Activated CD4-positive, alpha-beta memory T cell treated with anti-CD3 and anti-CD28 coated beads for 36 hours (primary cell): ENCODE measurements at regions not wholly inside any gene's neighbourhood (a gene's known extent, or its start where the extent isn't known, plus 50 kb on each side); places are given as distances from the start of the nearest gene placed in this dataset.

ENCODE experiments used
- CTCF ChIA-PET: fragments of 350-600 bp; sonication (Branson Sonifier 250); formaldehyde crosslinking; loops from one replicate; lab custom pipeline; 2021; ENCODE audit warnings: antibody characterized with exemption, inconsistent platforms; lab: Charles Lee
- POLR2A ChIA-PET: fragments of 350-600 bp; sonication (Branson Sonifier 250); formaldehyde crosslinking; loops from one replicate; lab custom pipeline; 2021; ENCODE audit warnings: antibody characterized with exemption; lab: Charles Lee
- DNase-seq: peaks from one replicate; pipeline ENCODE4 v3.0.0-alpha.2; 2020
- H3K27ac Mint-ChIP-seq: one replicate; pipeline ENCODE4 v1.8.0; 2021; ENCODE audit warnings: mixed read lengths
- H3K27me3 Mint-ChIP-seq: one replicate; pipeline ENCODE4 v1.8.0; 2021; ENCODE audit warnings: mixed read lengths
- H3K36me3 Mint-ChIP-seq: one replicate; pipeline ENCODE4 v1.8.0; 2021; ENCODE audit warnings: mixed read lengths
- H3K4me1 Mint-ChIP-seq: one replicate; pipeline ENCODE4 v1.8.0; 2021; ENCODE audit warnings: low read depth, mixed read lengths
- H3K4me3 Mint-ChIP-seq: one replicate; pipeline ENCODE4 v1.8.0; 2021; ENCODE audit warnings: mild to moderate bottlenecking, mixed read lengths
- H3K9me3 Mint-ChIP-seq: one replicate; pipeline ENCODE4 v1.8.0; 2021; ENCODE audit warnings: mixed read lengths
- intact Hi-C: fragments of 100-400 bp; cut with micrococcal nuclease; formaldehyde crosslinking; loops from one replicate; pipeline ENCODE4 v1.15.1; 2023

- intact Hi-C loops: no loop called here
- DNase-seq: no peak
- H3K4me3 Mint-ChIP-seq: no peak overlapping the region
- no peaks in the 10 kb centered on the region for H3K4me1 Mint-ChIP-seq
- no peaks in the 10 kb centered on the region for H3K36me3 Mint-ChIP-seq
- no peak overlapping the region for H3K27ac Mint-ChIP-seq
- peaks cover 5% of the 10 kb centered on the region for H3K27me3 Mint-ChIP-seq
- ChIA-PET CTCF (interaction anchor here (1.4 kb wide), 1 partner anchor 11 kb away, joined by 4 read pairs; no protein-coding TSS in a partner anchor), POLR2A (no interaction called here)
- no peaks in the 10 kb centered on the region for H3K9me3 Mint-ChIP-seq
These were observed 97.3 kb downstream of the ACAA2 start for GRCh38 chr18:49716035-49716434.

GRCh38 chr18:49709347-49709690 lies 104.0 kb downstream of the ACAA2 start:
- intact Hi-C loops: no loop called here
- Mint-ChIP-seq H3K36me3 (no peaks in the 10 kb centered on the region), H3K4me1 (no peaks in the 10 kb centered on the region), H3K27me3 (no peaks in the 10 kb centered on the region), H3K9me3 (no peaks in the 10 kb centered on the region), H3K4me3 (no peak overlapping the region), H3K27ac (no peak overlapping the region)
- ChIA-PET CTCF (interaction anchor here (0.9 kb wide), 1 partner anchor 149 kb away, joined by 3 read pairs; no protein-coding TSS in a partner anchor), POLR2A (no interaction called here)
- DNase-seq: no peak

- Mint-ChIP-seq H3K27ac (no peak overlapping the region), H3K9me3 (no peaks in the 10 kb centered on the region), H3K4me1 (no peaks in the 10 kb centered on the region), H3K27me3 (no peaks in the 10 kb centered on the region), H3K36me3 (no peaks in the 10 kb centered on the region), H3K4me3 (no peak overlapping the region)
- POLR2A ChIA-PET: no interaction called here
- CTCF ChIA-PET: interaction anchor here (0.9 kb wide), 1 partner anchor 150 kb away, joined by 3 read pairs; no protein-coding TSS in a partner anchor
- no peak for DNase-seq
- intact Hi-C loops: no loop called here
These were observed 104.5 kb downstream of the ACAA2 start for GRCh38 chr18:49708662-49709346.

GRCh38 chr18:49707599-49707998 lies 105.7 kb downstream of the ACAA2 start:
- ChIA-PET CTCF (interaction anchor here (0.5 kb wide), 1 partner anchor 222 kb away, joined by 4 read pairs; no protein-coding TSS in a partner anchor), POLR2A (no interaction called here)
- no peak overlapping the region for H3K27ac Mint-ChIP-seq
- no peaks in the 10 kb centered on the region for H3K4me1 Mint-ChIP-seq
- DNase-seq: no peak
- no peaks in the 10 kb centered on the region for H3K9me3 Mint-ChIP-seq
- intact Hi-C loops: no loop called here
- H3K27me3 Mint-ChIP-seq: no peaks in the 10 kb centered on the region
- H3K36me3 Mint-ChIP-seq: no peaks in the 10 kb centered on the region
- no peak overlapping the region for H3K4me3 Mint-ChIP-seq

GRCh38 chr18:49704334-49704733 lies 109.0 kb downstream of the ACAA2 start:
- H3K27me3 Mint-ChIP-seq: no peaks in the 10 kb centered on the region
- no peaks in the 10 kb centered on the region for H3K36me3 Mint-ChIP-seq
- no peak for DNase-seq
- ChIA-PET POLR2A (no interaction called here), CTCF (no interaction called here)
- H3K4me1 Mint-ChIP-seq: no peaks in the 10 kb centered on the region
- intact Hi-C loops: no loop called here
- no peaks in the 10 kb centered on the region for H3K9me3 Mint-ChIP-seq
- no peak overlapping the region for H3K4me3 Mint-ChIP-seq
- no peak overlapping the region for H3K27ac Mint-ChIP-seq

- intact Hi-C loops: no loop called here
- ChIA-PET POLR2A (no interaction called here), CTCF (no interaction called here)
- no peaks in the 10 kb centered on the region for H3K36me3 Mint-ChIP-seq
- H3K27me3 Mint-ChIP-seq: no peaks in the 10 kb centered on the region
- no peak overlapping the region for H3K27ac Mint-ChIP-seq
- H3K4me1 Mint-ChIP-seq: no peaks in the 10 kb centered on the region
- DNase-seq: no peak
- H3K4me3 Mint-ChIP-seq: no peak overlapping the region
- H3K9me3 Mint-ChIP-seq: no peaks in the 10 kb centered on the region
These were observed 112.1 kb downstream of the ACAA2 start for GRCh38 chr18:49701190-49701589.

DNA sequence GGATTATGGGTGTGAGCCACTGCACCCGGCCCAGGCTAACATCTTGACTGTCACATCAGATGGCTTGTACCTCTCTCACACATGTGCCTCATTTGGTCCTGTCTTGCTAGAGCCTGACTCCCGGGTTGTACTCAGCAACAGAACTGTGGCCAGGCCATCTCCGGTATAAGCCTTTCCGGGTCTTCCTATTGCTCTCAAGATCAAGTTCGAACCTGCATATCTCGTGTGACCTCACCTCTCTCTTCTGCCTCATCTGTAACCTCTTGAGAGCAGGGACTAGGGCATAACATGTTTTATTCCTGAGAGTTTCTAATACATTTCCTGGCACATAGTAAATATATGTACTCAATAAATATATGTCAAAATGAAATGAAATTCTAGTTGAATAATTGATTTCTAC lies 114.0 kb downstream of the ACAA2 start:
- no peaks in the 10 kb centered on the region for H3K4me1 Mint-ChIP-seq
- H3K27me3 Mint-ChIP-seq: no peaks in the 10 kb centered on the region
- H3K36me3 Mint-ChIP-seq: no peaks in the 10 kb centered on the region

GRCh38 chr18:49698525-49699025 lies 114.8 kb downstream of the ACAA2 start:
- H3K36me3 Mint-ChIP-seq: no peaks in the 10 kb centered on the region
- ChIA-PET CTCF (no interaction called here), POLR2A (no interaction called here)
- no peak for DNase-seq
- no peaks in the 10 kb centered on the region for H3K27me3 Mint-ChIP-seq
- H3K27ac Mint-ChIP-seq: no peak overlapping the region
- no peak overlapping the region for H3K4me3 Mint-ChIP-seq
- H3K9me3 Mint-ChIP-seq: no peaks in the 10 kb centered on the region
- no peaks in the 10 kb centered on the region for H3K4me1 Mint-ChIP-seq
- intact Hi-C loops: no loop called here

More for the DNA sequence above, 114.0 kb downstream of the ACAA2 start:
- Mint-ChIP-seq H3K27ac (no peak overlapping the region), H3K9me3 (no peaks in the 10 kb centered on the region), H3K4me3 (no peak overlapping the region)
- CTCF ChIA-PET: no interaction called here
- no peak for DNase-seq
- POLR2A ChIA-PET: no interaction called here
- intact Hi-C loops: no loop called here

DNA sequence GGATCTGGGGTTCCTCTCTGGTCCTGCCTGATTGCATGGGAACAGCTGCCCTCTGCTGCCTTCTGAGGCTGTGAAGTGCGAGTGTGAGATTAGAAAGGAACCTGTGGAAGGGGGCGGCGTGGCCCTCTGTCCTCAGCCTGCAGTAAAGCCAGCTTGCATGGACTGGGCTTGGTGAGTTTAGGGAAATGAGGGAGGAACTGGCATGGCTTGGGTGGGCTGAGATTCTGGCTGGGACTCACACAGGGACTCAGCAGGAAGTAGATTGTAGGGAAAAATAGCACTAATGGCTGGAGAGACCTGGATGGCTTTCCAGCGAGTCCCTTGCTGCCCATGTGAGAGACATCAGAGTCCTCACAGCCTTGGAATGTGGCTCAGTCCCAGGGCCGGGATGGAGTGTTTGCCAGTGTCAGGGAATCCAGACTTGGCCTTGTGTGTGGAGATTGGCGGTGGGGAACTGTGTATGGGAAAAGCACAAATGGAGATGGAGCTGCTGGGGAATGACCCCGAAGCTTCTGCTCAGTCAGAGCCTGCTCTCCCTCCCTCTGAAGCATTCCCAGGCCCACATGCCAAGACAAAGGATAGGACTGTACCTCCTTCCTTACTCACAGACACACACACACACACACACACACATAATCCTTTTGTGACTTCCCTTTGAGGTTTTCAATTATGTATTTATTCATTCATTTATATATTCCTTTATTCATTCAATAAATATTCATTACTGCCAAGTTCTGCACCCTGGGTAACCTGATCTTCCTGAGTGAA lies 115.4 kb downstream of the ACAA2 start:
- H3K27ac Mint-ChIP-seq: no peak overlapping the region
- H3K4me1 Mint-ChIP-seq: no peaks in the 10 kb centered on the region
- ChIA-PET CTCF (no interaction called here), POLR2A (no interaction called here)
- no peaks in the 10 kb centered on the region for H3K9me3 Mint-ChIP-seq
- intact Hi-C loops: no loop called here
- DNase-seq: no peak
- no peaks in the 10 kb centered on the region for H3K27me3 Mint-ChIP-seq
- no peaks in the 10 kb centered on the region for H3K36me3 Mint-ChIP-seq
- H3K4me3 Mint-ChIP-seq: no peak overlapping the region

DNA sequence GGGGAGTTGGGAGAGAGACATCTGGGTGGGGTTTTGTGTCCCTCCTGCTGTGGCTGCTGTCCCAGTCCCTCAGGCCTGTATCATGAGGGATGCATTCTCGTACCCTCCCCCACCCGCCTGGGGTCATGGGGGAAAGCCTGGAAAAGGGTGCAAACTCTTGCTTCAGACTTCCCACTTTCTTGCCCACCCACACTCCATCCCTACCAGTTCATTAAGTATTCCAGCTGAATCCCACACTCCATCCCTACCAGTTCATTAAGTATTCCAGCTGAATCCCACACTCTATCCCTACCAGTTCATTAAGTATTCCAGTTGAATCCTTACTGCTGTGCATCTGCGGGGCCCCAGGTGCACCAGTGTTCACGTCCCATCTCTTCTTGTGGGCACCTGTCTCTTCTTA lies 116.3 kb downstream of the ACAA2 start:
- H3K27ac Mint-ChIP-seq: no peak overlapping the region
- H3K27me3 Mint-ChIP-seq: no peaks in the 10 kb centered on the region
- H3K4me3 Mint-ChIP-seq: no peak overlapping the region
- H3K9me3 Mint-ChIP-seq: no peaks in the 10 kb centered on the region
- CTCF ChIA-PET: no interaction called here
- no peaks in the 10 kb centered on the region for H3K36me3 Mint-ChIP-seq
- no peak for DNase-seq
- intact Hi-C loops: no loop called here
- POLR2A ChIA-PET: interaction anchor here (0.6 kb wide), 1 partner anchor 1239 kb away, joined by 3 read pairs; no protein-coding TSS in a partner anchor
- H3K4me1 Mint-ChIP-seq: no peaks in the 10 kb centered on the region

DNA sequence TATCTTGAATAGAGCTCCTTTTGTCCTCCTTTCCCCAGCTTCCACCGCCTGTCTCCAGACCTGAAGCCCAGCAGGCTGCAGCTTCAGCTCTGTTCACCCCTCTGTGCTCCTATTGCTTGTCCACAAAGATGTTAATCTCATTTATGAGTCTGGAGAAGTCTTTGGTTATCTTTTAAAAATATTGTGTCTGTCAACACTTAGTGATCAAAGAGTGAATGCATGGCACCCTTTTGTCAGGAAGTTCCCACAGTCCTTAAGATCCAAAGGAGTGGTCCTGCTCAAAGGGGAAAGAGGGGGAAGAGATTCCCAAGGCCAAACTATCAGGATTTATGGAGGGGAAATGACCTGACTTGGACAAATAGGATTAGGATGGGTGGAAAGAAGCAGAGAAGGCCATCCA lies 118.9 kb downstream of the ACAA2 start:
- peaks cover 6% of the 10 kb centered on the region for H3K4me1 Mint-ChIP-seq
- no peak overlapping the region for H3K4me3 Mint-ChIP-seq
- ChIA-PET CTCF (no interaction called here), POLR2A (interaction anchor here (1.1 kb wide), 1 partner anchor 147 kb away, joined by 4 read pairs; no protein-coding TSS in a partner anchor)
- H3K36me3 Mint-ChIP-seq: no peaks in the 10 kb centered on the region
- H3K27me3 Mint-ChIP-seq: no peaks in the 10 kb centered on the region
- DNase-seq: no peak
- no peaks in the 10 kb centered on the region for H3K9me3 Mint-ChIP-seq
- H3K27ac Mint-ChIP-seq: no peak overlapping the region
- intact Hi-C loops: no loop called here

DNA sequence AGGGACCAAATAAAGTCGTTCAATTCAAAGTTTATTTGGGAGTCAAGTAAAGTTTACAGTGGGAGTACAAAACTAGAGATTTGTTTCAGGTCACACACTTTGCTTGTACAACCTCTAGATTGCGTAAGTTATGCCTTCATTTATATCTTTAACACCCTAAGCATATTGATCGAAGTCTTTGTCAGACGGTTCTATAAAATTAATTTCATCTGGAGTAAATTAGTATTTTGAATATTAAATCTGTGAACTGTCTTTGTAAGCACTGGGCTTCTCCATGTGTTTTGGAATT lies 119.7 kb downstream of the ACAA2 start:
- no peaks in the 10 kb centered on the region for H3K9me3 Mint-ChIP-seq
- H3K4me3 Mint-ChIP-seq: no peak overlapping the region
- no peak overlapping the region for H3K27ac Mint-ChIP-seq
- intact Hi-C loops: no loop called here
- POLR2A ChIA-PET: interaction anchor here (1.1 kb wide), 1 partner anchor 148 kb away, joined by 4 read pairs; no protein-coding TSS in a partner anchor
- CTCF ChIA-PET: no interaction called here
- no peaks in the 10 kb centered on the region for H3K27me3 Mint-ChIP-seq
- peaks cover 6% of the 10 kb centered on the region for H3K4me1 Mint-ChIP-seq
- H3K36me3 Mint-ChIP-seq: no peaks in the 10 kb centered on the region
- no peak for DNase-seq
